BE2C (cell line): ENCODE measurements at regions not wholly inside any gene's neighbourhood (a gene's known extent, or its start where the extent isn't known, plus 50 kb on each side); places are given as distances from the start of the nearest gene placed in this dataset.

Experiments used
- DNase-seq: peaks from one replicate; pipeline ENCODE4 v3.0.0-alpha.2; 2020
- H3K27me3 ChIP-seq: fragments of 250-450 bp; sonication (Bioruptor Pico); 2 replicates; pipeline ENCODE4 v1.5.1; 2020; ENCODE audit warnings: mild to moderate bottlenecking
- H3K36me3 ChIP-seq: fragments of 250-450 bp; sonication (Bioruptor Pico); 2 replicates; pipeline ENCODE4 v1.5.1; 2020; ENCODE audit warnings: mild to moderate bottlenecking
- H3K4me1 ChIP-seq: fragments of 250-450 bp; sonication (Bioruptor Pico); 2 replicates; pipeline ENCODE4 v1.5.1; 2020
- H3K4me3 ChIP-seq: 2 replicates; pipeline ENCODE4 v1.5.1; 2011; ENCODE audit warnings: low read depth, low read length
- H3K9me3 ChIP-seq: fragments of 250-450 bp; sonication (Bioruptor Pico); 2 replicates; pipeline ENCODE4 v1.5.1; 2020
- TF ChIP-seq, protein P1 (sequence below): IDR thresholded peaks from 2 replicates; pipeline ENCODE4 v1.5.1; 2012; ENCODE audit warnings: mild to moderate bottlenecking, low read depth, low read length

DNA sequence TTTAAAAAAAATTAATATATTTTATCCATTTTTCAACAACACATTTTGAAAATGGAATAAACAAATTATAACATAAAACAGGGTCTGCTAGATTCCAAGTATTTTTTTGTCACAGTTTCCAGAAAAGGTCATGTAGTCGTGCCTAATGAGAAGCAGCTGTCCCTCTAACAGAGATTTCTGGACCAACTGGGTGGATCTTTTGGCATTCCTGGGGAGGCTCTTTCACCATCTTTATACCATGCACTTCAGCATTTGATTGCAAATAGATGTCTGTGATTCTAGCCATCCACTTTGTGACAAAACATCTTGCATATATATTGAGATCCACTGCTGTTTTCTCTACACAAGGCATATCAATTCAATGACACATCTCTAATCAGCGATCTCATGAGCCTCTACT is 210.7 kb upstream of the LDB2 start:
- Histone ChIP-seq H3K4me1 (peaks cover 6% of the 10 kb centered on the region; the same call in 1 of the 2 replicates), H3K27me3 (no peaks in the 10 kb centered on the region), H3K36me3 (no peaks in the 10 kb centered on the region), H3K4me3 (no peak overlapping the region), H3K9me3 (no peaks in the 10 kb centered on the region)
- DNase-seq: no peak
- TF ChIP-seq, protein P1, sequence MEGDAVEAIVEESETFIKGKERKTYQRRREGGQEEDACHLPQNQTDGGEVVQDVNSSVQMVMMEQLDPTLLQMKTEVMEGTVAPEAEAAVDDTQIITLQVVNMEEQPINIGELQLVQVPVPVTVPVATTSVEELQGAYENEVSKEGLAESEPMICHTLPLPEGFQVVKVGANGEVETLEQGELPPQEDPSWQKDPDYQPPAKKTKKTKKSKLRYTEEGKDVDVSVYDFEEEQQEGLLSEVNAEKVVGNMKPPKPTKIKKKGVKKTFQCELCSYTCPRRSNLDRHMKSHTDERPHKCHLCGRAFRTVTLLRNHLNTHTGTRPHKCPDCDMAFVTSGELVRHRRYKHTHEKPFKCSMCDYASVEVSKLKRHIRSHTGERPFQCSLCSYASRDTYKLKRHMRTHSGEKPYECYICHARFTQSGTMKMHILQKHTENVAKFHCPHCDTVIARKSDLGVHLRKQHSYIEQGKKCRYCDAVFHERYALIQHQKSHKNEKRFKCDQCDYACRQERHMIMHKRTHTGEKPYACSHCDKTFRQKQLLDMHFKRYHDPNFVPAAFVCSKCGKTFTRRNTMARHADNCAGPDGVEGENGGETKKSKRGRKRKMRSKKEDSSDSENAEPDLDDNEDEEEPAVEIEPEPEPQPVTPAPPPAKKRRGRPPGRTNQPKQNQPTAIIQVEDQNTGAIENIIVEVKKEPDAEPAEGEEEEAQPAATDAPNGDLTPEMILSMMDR: no peak

GRCh38 chr4:17103231-17103630 is 204.8 kb upstream of the LDB2 start:
- no peak overlapping the region for H3K4me3 ChIP-seq
- no peaks in the 10 kb centered on the region for H3K36me3 ChIP-seq
- H3K27me3 ChIP-seq: no peaks in the 10 kb centered on the region
- no peak for DNase-seq
- TF ChIP-seq, protein P1: no peak
- no peaks in the 10 kb centered on the region for H3K4me1 ChIP-seq
- no peaks in the 10 kb centered on the region for H3K9me3 ChIP-seq

DNA sequence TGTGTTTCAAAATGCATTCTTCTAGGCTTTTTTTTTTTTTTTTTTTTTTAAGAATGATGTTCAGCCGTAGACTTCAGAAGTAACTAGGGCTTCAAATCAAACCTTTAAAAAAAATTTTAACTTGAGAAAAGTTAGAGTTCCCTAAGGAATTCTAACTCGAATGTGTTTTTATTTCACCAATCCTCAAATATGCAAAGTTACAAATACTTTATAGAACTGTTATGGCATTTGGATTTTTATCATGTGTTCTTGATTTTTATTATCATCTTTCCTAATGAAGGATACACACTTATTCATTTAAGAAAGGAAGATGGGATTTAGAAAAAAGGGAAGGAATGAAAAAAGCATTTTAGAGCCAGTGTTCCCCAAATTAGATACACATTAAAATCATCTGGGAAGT is 200.6 kb upstream of the LDB2 start:
- DNase-seq: no peak
- Histone ChIP-seq H3K36me3 (no peaks in the 10 kb centered on the region; the same call in 1 of the 2 replicates), H3K9me3 (no peaks in the 10 kb centered on the region), H3K4me1 (peaks cover 4% of the 10 kb centered on the region; the same call in 1 of the 2 replicates), H3K4me3 (no peak overlapping the region), H3K27me3 (no peaks in the 10 kb centered on the region)
- TF ChIP-seq, protein P1: no peak

DNA sequence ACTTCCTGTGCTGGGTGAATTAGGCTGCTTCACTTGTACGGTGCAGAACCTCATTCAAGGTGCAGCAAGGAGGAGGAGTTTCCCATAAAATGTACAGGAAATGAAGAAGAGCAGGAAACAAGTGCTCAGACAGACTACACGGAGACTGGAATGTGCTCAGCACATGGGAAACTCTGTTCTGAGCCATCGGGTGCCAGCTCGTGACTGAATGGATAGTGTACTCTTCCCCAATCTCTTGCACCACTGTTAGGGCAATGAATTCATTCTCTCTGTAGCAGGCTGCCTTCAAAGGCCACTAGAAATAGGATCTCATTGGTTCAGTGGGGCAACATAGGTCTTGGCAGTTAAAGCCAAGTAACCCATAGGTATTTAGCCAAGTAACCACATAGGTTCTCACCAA is 200.0 kb upstream of the LDB2 start:
- TF ChIP-seq, protein P1: no peak
- Histone ChIP-seq H3K36me3 (no peaks in the 10 kb centered on the region; the same call in 1 of the 2 replicates), H3K4me3 (no peak overlapping the region), H3K9me3 (no peaks in the 10 kb centered on the region), H3K27me3 (no peaks in the 10 kb centered on the region), H3K4me1 (peaks cover 9% of the 10 kb centered on the region; the same call in 1 of the 2 replicates)
- no peak for DNase-seq

DNA sequence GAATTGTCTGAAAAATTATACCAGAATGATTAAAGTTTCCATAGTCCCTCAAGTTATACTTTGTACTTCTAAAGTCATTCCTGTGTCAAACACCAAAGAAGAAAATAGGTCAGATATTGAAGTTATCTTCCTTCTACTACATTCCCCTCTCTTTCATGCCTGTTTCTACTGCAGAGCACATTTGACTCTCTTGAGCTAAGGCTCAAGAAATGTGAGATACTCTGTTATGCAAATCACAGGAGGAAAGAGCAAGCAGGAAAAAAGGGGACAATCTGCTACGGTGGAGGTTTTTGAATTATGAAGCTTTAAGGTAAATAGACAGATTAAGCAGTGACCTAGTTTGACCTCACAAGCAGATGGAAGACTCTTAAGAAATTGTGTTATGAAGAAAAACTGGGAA is 198.9 kb upstream of the LDB2 start:
- Histone ChIP-seq H3K36me3 (no peaks in the 10 kb centered on the region; the same call in 1 of the 2 replicates), H3K9me3 (no peaks in the 10 kb centered on the region), H3K27me3 (no peaks in the 10 kb centered on the region), H3K4me3 (no peak overlapping the region), H3K4me1 (peaks cover 10% of the 10 kb centered on the region)
- TF ChIP-seq, protein P1: no peak
- DNase-seq: no peak

DNA sequence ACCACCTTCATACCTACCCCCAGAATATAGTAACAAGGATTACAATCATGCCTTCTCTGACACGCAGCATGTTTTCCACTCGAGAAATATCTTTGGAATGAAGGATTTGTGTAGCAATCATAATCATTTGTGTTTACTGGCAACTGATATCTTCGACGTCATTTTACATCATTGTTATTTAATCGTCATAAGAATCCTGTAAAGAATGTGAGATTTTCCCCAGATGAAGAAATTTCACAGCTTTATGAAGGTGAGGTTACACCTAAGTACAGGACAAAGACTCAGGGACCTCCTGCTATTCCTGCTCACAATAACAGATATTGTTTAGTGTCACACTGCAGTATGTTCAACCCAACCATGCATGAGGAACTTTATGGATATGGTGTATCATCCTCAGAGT is 198.2 kb upstream of the LDB2 start:
- H3K9me3 ChIP-seq: no peaks in the 10 kb centered on the region
- H3K36me3 ChIP-seq: no peaks in the 10 kb centered on the region; the same call in 1 of the 2 replicates
- TF ChIP-seq, protein P1: no peak
- H3K4me3 ChIP-seq: no peak overlapping the region
- peaks cover 16% of the 10 kb centered on the region for H3K4me1 ChIP-seq
- H3K27me3 ChIP-seq: no peaks in the 10 kb centered on the region
- DNase-seq: no peak
